Midbrain (tissue), 1 donor: ENCODE measurements at regions not wholly inside any gene's neighbourhood (a gene's known extent, or its start where the extent isn't known, plus 50 kb on each side); places are given as distances from the start of the nearest gene placed in this dataset.
"Not testable (repeated sequence)": the region's sequence is repeated elsewhere in the genome, so short reads cannot be mapped to it uniquely, and the experiment has no call there.

Source experiments
- DNase-seq: peaks from one replicate; lab custom pipeline; 2025; lab: John Stamatoyannopoulos, UW

GRCh38 chr20:47903009-47903408 lies 117.7 kb upstream of the SULF2 start:
- DNase-seq: not testable (repeated sequence)

- DNase-seq: not testable (repeated sequence)
Measured at GRCh38 chr20:47899313-47899712, 114.0 kb upstream of the SULF2 start.

GRCh38 chr20:47897461-47897860 lies 112.2 kb upstream of the SULF2 start:
- DNase-seq: no peak

GRCh38 chr20:47892681-47893080 lies 107.4 kb upstream of the SULF2 start:
- DNase-seq: not testable (repeated sequence)

- not testable (repeated sequence) for DNase-seq
Measured at GRCh38 chr20:47890708-47891107, 105.4 kb upstream of the SULF2 start.

- not testable (repeated sequence) for DNase-seq
Measured at GRCh38 chr20:47889751-47890150, 104.5 kb upstream of the SULF2 start.

- DNase-seq: no peak
Measured at GRCh38 chr20:47888351-47888750, 103.1 kb upstream of the SULF2 start.

- DNase-seq: no peak
Measured at GRCh38 chr20:47887477-47888080, 102.3 kb upstream of the SULF2 start.

GRCh38 chr20:47887064-47887463 lies 101.8 kb upstream of the SULF2 start:
- DNase-seq: no peak

- no peak for DNase-seq
Measured at GRCh38 chr20:47886454-47887041, 101.3 kb upstream of the SULF2 start.

- DNase-seq: no peak
Measured at GRCh38 chr20:47885909-47886453, 100.7 kb upstream of the SULF2 start.

- DNase-seq: not testable (repeated sequence)
Measured at GRCh38 chr20:47883940-47884339, 98.7 kb upstream of the SULF2 start.

GRCh38 chr20:47883186-47883585 lies 97.9 kb upstream of the SULF2 start:
- no peak for DNase-seq

- DNase-seq: no peak
Measured at GRCh38 chr20:47879771-47880170, 94.5 kb upstream of the SULF2 start.

GRCh38 chr20:47878601-47879027 lies 93.3 kb upstream of the SULF2 start:
- DNase-seq: no peak

- DNase-seq: no peak
Measured at GRCh38 chr20:47876311-47877088, 91.2 kb upstream of the SULF2 start.

- DNase-seq: no peak
Measured at GRCh38 chr20:47875297-47876025, 90.2 kb upstream of the SULF2 start.

GRCh38 chr20:47872341-47872740 lies 87.1 kb upstream of the SULF2 start:
- DNase-seq: no peak

GRCh38 chr20:47870475-47870874 lies 85.2 kb upstream of the SULF2 start:
- DNase-seq: no peak

- no peak for DNase-seq
Measured at GRCh38 chr20:47868744-47869143, 83.5 kb upstream of the SULF2 start.

- no peak for DNase-seq
Measured at GRCh38 chr20:47868236-47868635, 83.0 kb upstream of the SULF2 start.

- no peak for DNase-seq
Measured at GRCh38 chr20:47867831-47868230, 82.5 kb upstream of the SULF2 start.
